ENCODE measurements at regions not wholly inside any gene's neighbourhood (a gene's known extent, or its start where the extent isn't known, plus 50 kb on each side); places are given as distances from the start of the nearest gene placed in this dataset.

DNA sequence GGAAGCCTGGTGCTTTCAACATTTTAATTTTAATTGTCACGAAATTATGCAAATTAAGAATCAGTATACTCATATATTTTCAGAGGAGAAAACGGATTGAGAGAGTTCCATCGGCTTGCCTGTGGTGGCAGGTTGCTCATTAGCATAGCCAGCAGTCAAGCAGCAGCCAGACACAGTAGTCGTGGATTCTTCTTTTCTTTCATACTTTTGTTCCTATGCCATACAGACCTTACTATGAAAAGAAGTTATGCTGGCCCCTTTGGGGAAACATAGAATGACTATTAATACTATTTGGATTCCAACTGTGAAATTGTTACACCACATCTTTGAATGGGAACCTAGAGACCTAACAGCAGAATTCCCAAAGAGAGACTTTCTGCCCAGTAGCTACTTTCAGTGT, 617.7 kb upstream of the CA10 start:
- no peak for TF ChIP-seq RAD21 (IDR thresholded peaks at IDR 0.05; ENCODE audit: low read length)
- TF ChIP-seq, protein P1, sequence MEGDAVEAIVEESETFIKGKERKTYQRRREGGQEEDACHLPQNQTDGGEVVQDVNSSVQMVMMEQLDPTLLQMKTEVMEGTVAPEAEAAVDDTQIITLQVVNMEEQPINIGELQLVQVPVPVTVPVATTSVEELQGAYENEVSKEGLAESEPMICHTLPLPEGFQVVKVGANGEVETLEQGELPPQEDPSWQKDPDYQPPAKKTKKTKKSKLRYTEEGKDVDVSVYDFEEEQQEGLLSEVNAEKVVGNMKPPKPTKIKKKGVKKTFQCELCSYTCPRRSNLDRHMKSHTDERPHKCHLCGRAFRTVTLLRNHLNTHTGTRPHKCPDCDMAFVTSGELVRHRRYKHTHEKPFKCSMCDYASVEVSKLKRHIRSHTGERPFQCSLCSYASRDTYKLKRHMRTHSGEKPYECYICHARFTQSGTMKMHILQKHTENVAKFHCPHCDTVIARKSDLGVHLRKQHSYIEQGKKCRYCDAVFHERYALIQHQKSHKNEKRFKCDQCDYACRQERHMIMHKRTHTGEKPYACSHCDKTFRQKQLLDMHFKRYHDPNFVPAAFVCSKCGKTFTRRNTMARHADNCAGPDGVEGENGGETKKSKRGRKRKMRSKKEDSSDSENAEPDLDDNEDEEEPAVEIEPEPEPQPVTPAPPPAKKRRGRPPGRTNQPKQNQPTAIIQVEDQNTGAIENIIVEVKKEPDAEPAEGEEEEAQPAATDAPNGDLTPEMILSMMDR (conservative IDR thresholded peaks at IDR 0.05; ENCODE audit: low read depth, low read length), result no peak
- no peak for TF ChIP-seq POLR2A (IDR thresholded peaks at IDR 0.05; ENCODE audit: low read depth, low read length)
- no peak for TF ChIP-seq RFX5 (IDR thresholded peaks at IDR 0.05; ENCODE audit: low read depth, low read length)
- no peak for TF ChIP-seq SMC3 (IDR thresholded peaks at IDR 0.05; ENCODE audit: low read depth, low read length)
- TF ChIP-seq MAZ (IDR thresholded peaks at IDR 0.05; ENCODE audit: borderline replicate concordance, low read depth, low read length), result no peak
- no peak for TF ChIP-seq CEBPB (IDR thresholded peaks at IDR 0.05; ENCODE audit: low read depth, low read length)
- TF ChIP-seq BHLHE40 (IDR thresholded peaks at IDR 0.05; ENCODE audit: low read depth, low read length), result no peak
- TF ChIP-seq MAFK (IDR thresholded peaks at IDR 0.05; ENCODE audit: low read depth, low read length), result no peak
- TF ChIP-seq, protein P2, sequence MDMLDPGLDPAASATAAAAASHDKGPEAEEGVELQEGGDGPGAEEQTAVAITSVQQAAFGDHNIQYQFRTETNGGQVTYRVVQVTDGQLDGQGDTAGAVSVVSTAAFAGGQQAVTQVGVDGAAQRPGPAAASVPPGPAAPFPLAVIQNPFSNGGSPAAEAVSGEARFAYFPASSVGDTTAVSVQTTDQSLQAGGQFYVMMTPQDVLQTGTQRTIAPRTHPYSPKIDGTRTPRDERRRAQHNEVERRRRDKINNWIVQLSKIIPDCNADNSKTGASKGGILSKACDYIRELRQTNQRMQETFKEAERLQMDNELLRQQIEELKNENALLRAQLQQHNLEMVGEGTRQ (IDR thresholded peaks at IDR 0.05; ENCODE audit: low read depth, low read length), result no peak
- TF ChIP-seq ELK1 (IDR thresholded peaks at IDR 0.05; ENCODE audit: borderline replicate concordance, low read depth, low read length), result no peak
- no peak for TF ChIP-seq FOS (IDR thresholded peaks at IDR 0.05; ENCODE audit: low read depth, low read length)

Data from IMR-90 (cell line).